ENCODE measurements at regions not wholly inside any gene's neighbourhood (a gene's known extent, or its start where the extent isn't known, plus 50 kb on each side); places are given as distances from the start of the nearest gene placed in this dataset.

GRCh38 chr6:54003316-54003715, 107.9 kb upstream of the MLIP start:
- Histone ChIP-seq H3K4me3 (replicated peaks in 1 of 2; ENCODE audit: low read depth in 1 of 2, low read length in 2 of 2) (no peak overlapping the region), H3K36me3 (ENCODE audit: control insufficient read depth in 1 of 2, insufficient read depth in 2 of 2, low read length in 2 of 2) (no peaks in the 10 kb centered on the region), H3K9me2 (ENCODE audit: insufficient read depth) (no peaks in the 10 kb centered on the region), H3K79me2 (ENCODE audit: insufficient read depth, low read length) (no peaks in the 10 kb centered on the region), H3K9ac (ENCODE audit: low read length) (no peak overlapping the region), H3K9me3 (ENCODE audit: control insufficient read depth in 1 of 2, insufficient read depth in 1 of 2, low read depth in 1 of 2, low read length in 2 of 2) (no peaks in the 10 kb centered on the region), H3K4me1 (ENCODE audit: control insufficient read depth in 1 of 2, insufficient read depth in 2 of 2, low read length in 2 of 2) (no peaks in the 10 kb centered on the region), H3K27me3 (ENCODE audit: insufficient read depth, low read length) (no peaks in the 10 kb centered on the region), H2AFZ (ENCODE audit: low read depth, low read length, poor library complexity, severe bottlenecking) (no peak overlapping the region), H4K20me1 (ENCODE audit: insufficient read depth) (no peaks in the 10 kb centered on the region), H3K4me2 (ENCODE audit: low read length) (no peak overlapping the region), H3K27ac (ENCODE audit: low read depth, low read length) (no peak overlapping the region)
- no peak for DNase-seq (ENCODE audit: low read depth, low spot score)
- intact Hi-C loops (cut with micrococcal nuclease), result no loop called here
- TF ChIP-seq MAX (IDR thresholded peaks at IDR 0.05) (no peak), SRF (IDR thresholded peaks at IDR 0.05; ENCODE audit: low read depth) (no peak), EZH2 (IDR thresholded peaks at IDR 0.05) (no peak), CTCF (IDR thresholded peaks at IDR 0.05 in 2 of 3, conservative IDR thresholded peaks at IDR 0.05 in 1 of 3; ENCODE audit: borderline replicate concordance in 1 of 3, insufficient read depth in 1 of 3, low read depth in 2 of 3, low read length in 2 of 3) (no peak), REST (IDR thresholded peaks at IDR 0.05; ENCODE audit: low read depth) (no peak), CEBPB (IDR thresholded peaks at IDR 0.05; ENCODE audit: low read depth) (no peak), ELF1 (IDR thresholded peaks at IDR 0.05; ENCODE audit: borderline replicate concordance, low read depth) (no peak), SP1 (IDR thresholded peaks at IDR 0.05; ENCODE audit: low read depth) (no peak), RAD21 (IDR thresholded peaks at IDR 0.05; ENCODE audit: low read depth) (no peak), TCF7L2 (IDR thresholded peaks at IDR 0.05; ENCODE audit: borderline replicate concordance, extremely low read depth, insufficient read depth, insufficient read length) (no peak), SIN3A (IDR thresholded peaks at IDR 0.05; ENCODE audit: low read depth) (no peak)
- RAD21 ChIA-PET (ENCODE audit: low non-redundant PET in 1 of 2, low total read pairs in 2 of 2, uncharacterized antibody in 2 of 2, unreplicated experiment in 2 of 2), result no interaction called here
- POLR2A ChIA-PET, result no interaction called here
- CTCF ChIA-PET, result no interaction called here
- ATAC-seq, result no peak
- no TSS peak for BruUV-seq (replicated peaks)
